Fibroblast of lung (primary cell): ENCODE measurements at regions not wholly inside any gene's neighbourhood (a gene's known extent, or its start where the extent isn't known, plus 50 kb on each side); places are given as distances from the start of the nearest gene placed in this dataset.

Source experiments
- CTCF ChIP-seq, 2 donors: IDR thresholded peaks in 1 of 2; conservative IDR thresholded peaks in 1 of 2; 1 replicate in 1 of 2; 2 replicates in 1 of 2; pipeline ENCODE4 v1.5.1; 2011 to 2012; ENCODE audit warnings: low read length in 2 of 2, control low read depth in 1 of 2, inconsistent platforms in 1 of 2, low read depth in 1 of 2, mild to moderate bottlenecking in 1 of 2
- EZH2 ChIP-seq: IDR thresholded peaks from 2 replicates; pipeline ENCODE4 v1.5.1; 2012; ENCODE audit warnings: low read length, control low read depth, mild to moderate bottlenecking; ENCODE audit errors: missing control alignments

GRCh38 chr2:217725409-217725808 lies 277.4 kb downstream of the TNS1 start:
- no peak for TF ChIP-seq CTCF (conservative IDR thresholded peaks at IDR 0.05 in 1 of 2, IDR thresholded peaks at IDR 0.05 in 1 of 2; ENCODE audit: low read depth in 1 of 2, low read length in 2 of 2)
- TF ChIP-seq EZH2 = no peak
